B cell (primary cell): ENCODE measurements at regions not wholly inside any gene's neighbourhood (a gene's known extent, or its start where the extent isn't known, plus 50 kb on each side); places are given as distances from the start of the nearest gene placed in this dataset.

Source experiments
- CTCF ChIP-seq: fragments of 200-600 bp; IDR thresholded peaks from one replicate; pipeline ENCODE4 v1.8.0; 2022; ENCODE audit warnings: antibody characterized with exemption, mild to moderate bottlenecking
- EZH2 ChIP-seq: IDR thresholded peaks from 2 replicates; pipeline ENCODE4 v1.6.1; 2012; ENCODE audit warnings: borderline replicate concordance, low read depth, mild to moderate bottlenecking, moderate library complexity, low read length; ENCODE audit not compliant: insufficient read depth, poor library complexity, severe bottlenecking

- TF ChIP-seq CTCF = no peak
- TF ChIP-seq EZH2 = no peak
These were observed 66.7 kb upstream of the DPT start for GRCh38 chr1:168795681-168796080.
